Mesodermal cell (in vitro differentiated cells): ENCODE measurements at regions not wholly inside any gene's neighbourhood (a gene's known extent, or its start where the extent isn't known, plus 50 kb on each side); places are given as distances from the start of the nearest gene placed in this dataset.

Experiments used
- H3K27ac ChIP-seq: 2 replicates; pipeline ENCODE4 v1.7.0; 2013; ENCODE audit warnings: mild to moderate bottlenecking, low read depth, low read length, moderate library complexity; ENCODE audit not compliant: severe bottlenecking
- H3K36me3 ChIP-seq: 2 replicates; pipeline ENCODE4 v1.7.1; 2013; ENCODE audit warnings: mild to moderate bottlenecking, low read length, moderate library complexity; ENCODE audit not compliant: control insufficient read depth, insufficient read depth
- H3K4me1 ChIP-seq: one replicate; pipeline ENCODE4 v1.7.1; 2013; ENCODE audit warnings: mild to moderate bottlenecking, low read length; ENCODE audit not compliant: insufficient read depth, control insufficient read depth, poor library complexity, severe bottlenecking
- H3K4me3 ChIP-seq: 2 replicates; pipeline ENCODE4 v1.7.0; 2013; ENCODE audit warnings: low read length, control low read depth, mild to moderate bottlenecking; ENCODE audit not compliant: insufficient read depth, poor library complexity, severe bottlenecking; ENCODE audit errors: extremely low read depth
- H3K9me3 ChIP-seq: 2 replicates; pipeline ENCODE4 v1.7.1; 2013; ENCODE audit warnings: mild to moderate bottlenecking, low read length, moderate library complexity; ENCODE audit not compliant: control insufficient read depth
- WGBS, 2 experiments: methylation state at CpG; one replicate each; pipeline ENCODE4 v1.1.5; 2013; ENCODE audit warnings: missing lambda C conversion rate in 2 of 2; ENCODE audit not compliant: insufficient coverage in 2 of 2; 5-methylcytosine and 5-hydroxymethylcytosine counted together

DNA sequence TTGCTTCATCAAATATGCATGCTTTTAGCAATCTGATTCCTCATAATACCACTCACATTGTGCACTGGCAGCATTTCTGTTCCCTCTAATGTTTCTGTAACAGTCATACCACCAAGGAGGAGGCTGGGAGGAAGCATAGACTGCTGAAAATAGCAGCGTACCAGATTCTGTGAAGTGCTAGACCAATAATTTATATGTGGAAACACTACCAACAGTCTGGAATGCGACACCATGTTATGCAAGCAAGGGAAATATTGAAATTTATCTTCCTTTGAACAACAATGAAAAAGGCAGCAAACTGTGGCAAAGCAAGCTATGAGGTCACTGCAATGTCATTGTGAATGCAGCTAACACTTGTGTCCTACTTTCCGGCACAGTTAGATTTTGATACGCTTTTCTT, 1388.0 kb downstream of the EFNB2 start:
- Histone ChIP-seq H3K4me1 (no peaks in the 10 kb centered on the region), H3K4me3 (no peak overlapping the region), H3K27ac (no peak overlapping the region), H3K36me3 (no peaks in the 10 kb centered on the region), H3K9me3 (no peaks in the 10 kb centered on the region)
- 73 to 80% methylated on average over 2 of the region's 4 CpGs for WGBS, 2 experiments

DNA sequence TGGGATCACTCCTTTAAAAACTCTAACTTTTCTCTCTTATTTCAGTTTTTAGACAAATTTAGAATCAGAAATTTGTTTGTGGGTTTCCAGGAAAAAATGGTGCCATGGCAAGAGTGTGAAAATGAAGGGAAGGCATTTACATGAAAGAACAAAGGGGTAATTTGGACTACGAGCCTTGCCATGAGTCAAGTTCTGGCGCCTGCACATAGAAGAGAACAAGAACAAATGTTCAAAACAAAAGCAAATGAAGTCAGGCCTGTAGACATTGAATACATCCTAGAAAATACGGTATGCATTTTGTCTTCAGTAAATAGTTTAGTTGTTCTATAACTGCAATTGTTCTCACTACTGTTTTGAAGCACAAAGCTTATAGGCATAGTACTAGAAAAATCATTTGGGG, 1390.5 kb downstream of the EFNB2 start:
- WGBS, 2 experiments: 78 to 93% methylated on average over 2 to 3 of the region's 3 CpGs
- H3K9me3 ChIP-seq: no peaks in the 10 kb centered on the region
- H3K27ac ChIP-seq: no peak overlapping the region
- H3K4me1 ChIP-seq: no peaks in the 10 kb centered on the region
- H3K36me3 ChIP-seq: no peaks in the 10 kb centered on the region
- H3K4me3 ChIP-seq: no peak overlapping the region

DNA sequence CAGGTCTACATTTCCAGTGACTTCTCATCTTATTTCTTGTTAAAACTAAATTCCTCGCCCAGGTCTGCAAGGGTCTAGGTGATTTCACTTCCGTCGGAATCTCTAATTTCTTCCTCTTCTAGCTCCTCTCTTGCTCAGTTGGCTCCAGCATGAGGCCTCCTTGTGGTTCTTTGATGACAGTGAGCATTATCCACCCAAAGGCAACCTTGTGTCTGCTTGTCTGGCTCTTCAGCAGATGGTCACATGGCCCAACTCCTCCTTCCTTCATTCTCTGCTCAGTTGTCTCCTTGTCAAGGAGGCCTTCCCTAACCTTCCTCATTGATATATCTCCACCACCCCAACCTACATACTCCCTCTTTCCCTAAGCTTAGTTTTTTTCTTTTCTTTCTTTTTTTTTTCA, 1391.4 kb downstream of the EFNB2 start:
- Histone ChIP-seq H3K4me3 (no peak overlapping the region), H3K4me1 (no peaks in the 10 kb centered on the region), H3K36me3 (no peaks in the 10 kb centered on the region), H3K9me3 (no peaks in the 10 kb centered on the region), H3K27ac (no peak overlapping the region)
- WGBS, 2 experiments: 83 to 95% methylated on average over 1 to 3 of the region's 3 CpGs

DNA sequence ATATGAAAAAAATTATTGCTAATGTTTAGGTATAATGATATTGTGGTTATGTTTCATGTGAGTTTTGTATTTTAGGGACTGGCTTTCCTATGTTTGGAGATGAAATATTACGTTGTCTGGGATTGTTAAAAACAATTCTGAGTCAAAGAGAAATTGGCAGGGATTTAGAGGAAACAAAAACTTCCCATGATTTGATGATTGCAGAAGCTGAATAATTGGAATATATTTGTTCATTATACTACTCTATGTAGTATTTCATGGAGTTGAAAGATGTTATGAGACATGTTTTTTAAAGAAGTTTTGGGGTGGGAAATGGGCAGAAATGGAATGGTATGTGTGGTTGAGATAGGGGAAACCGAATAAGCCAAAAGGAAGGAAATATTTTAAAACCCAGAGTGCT, 1392.9 kb downstream of the EFNB2 start:
- no peak overlapping the region for H3K27ac ChIP-seq
- no peaks in the 10 kb centered on the region for H3K36me3 ChIP-seq
- H3K9me3 ChIP-seq: no peaks in the 10 kb centered on the region
- 0% methylated on average over 1 of the region's 2 CpGs; no CpG with 5 or more reads in 1 of the 2 experiments for WGBS, 2 experiments
- H3K4me3 ChIP-seq: no peak overlapping the region
- H3K4me1 ChIP-seq: no peaks in the 10 kb centered on the region

DNA sequence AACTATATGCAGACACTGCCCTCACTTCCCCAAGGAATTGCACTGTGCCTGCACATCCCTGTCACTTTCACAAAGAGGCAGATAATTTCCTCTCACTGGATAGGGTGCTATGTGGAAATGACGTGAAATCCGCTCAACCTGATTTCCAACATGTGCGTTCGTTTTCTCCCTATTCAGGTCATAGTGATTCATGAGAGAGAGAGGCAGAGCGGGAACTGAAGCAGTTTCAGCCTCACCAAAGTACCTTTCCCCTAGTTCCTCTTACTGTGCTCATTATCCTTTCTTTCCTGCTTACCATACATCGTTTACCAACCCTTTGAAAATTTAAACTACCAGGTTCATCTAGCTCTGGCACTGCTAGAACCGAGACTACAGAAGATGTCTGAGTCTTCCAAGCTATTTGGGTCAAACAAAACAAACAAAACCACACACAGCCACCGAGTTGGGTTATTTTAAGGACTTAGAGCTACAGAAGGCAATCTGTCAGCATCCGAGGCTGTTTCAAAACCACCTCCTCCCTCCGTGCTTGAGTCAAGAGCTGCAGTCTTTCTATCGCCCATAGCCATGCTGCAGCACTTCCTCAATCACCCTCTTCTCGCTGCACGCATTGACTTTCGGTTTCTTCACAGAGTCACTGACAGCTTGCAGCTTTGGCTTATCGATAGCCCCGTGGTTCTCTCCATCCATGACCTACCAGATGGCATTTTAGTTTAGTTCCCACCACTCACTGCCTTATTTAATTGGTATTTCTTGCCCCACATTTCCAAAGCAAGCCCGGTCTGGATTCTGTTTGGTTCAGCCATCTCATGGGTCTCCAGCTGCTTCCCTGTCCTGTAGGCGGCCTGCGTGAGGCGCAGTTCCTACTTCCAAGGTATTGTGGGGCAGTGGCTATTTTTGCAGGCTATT, 1395.8 kb downstream of the EFNB2 start:
- Histone ChIP-seq H3K36me3 (no peaks in the 10 kb centered on the region), H3K27ac (no peak overlapping the region), H3K4me3 (no peak overlapping the region)

DNA sequence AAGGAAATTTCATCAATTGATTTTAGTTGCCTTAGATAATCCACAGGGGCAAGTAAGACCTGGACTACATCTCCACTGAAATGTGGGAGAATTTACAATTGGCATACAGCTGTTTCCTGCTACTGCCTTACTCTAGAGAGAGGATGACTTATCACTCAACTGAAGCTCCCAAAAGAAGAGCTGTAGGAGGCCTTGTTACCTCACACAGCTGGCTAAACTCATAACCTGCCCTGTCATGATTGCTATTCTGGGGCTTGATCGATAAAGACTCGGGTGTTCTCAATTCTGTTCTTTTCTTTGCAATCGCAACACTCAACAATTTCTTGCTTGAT, 1396.4 kb downstream of the EFNB2 start:
- 100% methylated on average over 3 of the region's 3 CpGs; no CpG with 5 or more reads in 1 of the 2 experiments for WGBS, 2 experiments
- Histone ChIP-seq H3K4me1 (peaks cover 4% of the 10 kb centered on the region), H3K27ac (no peak overlapping the region), H3K9me3 (no peaks in the 10 kb centered on the region), H3K4me3 (no peak overlapping the region), H3K36me3 (no peaks in the 10 kb centered on the region)

More for the DNA sequence above, 1395.8 kb downstream of the EFNB2 start:
- 92 to 94% methylated on average over 13 to 16 of the region's 20 CpGs for WGBS, 2 experiments
- Histone ChIP-seq H3K4me1 (peaks cover 4% of the 10 kb centered on the region), H3K9me3 (no peaks in the 10 kb centered on the region)

DNA sequence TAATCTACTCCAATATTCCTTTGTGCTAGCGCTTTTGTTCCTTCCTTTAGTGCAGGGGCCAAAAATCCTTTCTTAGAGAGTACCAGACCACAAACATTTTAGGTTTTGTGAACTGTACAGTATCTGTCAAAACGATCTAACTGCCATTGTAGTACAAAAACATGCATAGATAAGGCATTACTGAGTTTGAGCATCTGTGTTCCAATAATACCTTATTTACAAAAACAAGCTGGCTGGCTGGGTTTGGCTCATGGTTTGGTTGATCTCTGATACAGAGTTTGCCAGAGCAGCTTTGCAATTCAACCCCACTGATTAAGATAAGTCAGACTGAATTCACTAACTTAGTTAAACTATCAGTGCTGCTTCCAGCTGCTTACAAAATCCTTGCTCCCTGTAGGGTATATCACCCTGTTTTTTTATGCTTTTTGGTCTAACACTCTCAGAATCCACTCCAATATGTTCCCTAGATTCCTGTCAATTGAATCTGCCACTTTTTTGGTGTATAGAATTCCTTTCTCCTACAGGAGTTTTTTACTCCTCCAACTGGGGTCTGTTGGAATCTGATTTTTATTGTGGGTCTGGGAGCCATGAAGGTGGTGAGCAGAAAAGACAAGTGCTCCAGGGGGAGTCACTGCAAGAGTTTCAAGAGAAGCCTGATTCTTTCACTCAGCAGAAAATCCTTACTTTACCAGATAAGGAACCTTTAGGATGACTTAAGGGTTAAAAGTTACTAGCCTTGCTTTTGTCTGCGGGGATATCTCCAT, 1399.4 kb downstream of the EFNB2 start:
- H3K4me3 ChIP-seq: no peak overlapping the region
- 80% methylated on average over 1 of the region's 3 CpGs; no CpG with 5 or more reads in 1 of the 2 experiments for WGBS, 2 experiments
- H3K27ac ChIP-seq: peak overlapping the region; percentile 12

DNA sequence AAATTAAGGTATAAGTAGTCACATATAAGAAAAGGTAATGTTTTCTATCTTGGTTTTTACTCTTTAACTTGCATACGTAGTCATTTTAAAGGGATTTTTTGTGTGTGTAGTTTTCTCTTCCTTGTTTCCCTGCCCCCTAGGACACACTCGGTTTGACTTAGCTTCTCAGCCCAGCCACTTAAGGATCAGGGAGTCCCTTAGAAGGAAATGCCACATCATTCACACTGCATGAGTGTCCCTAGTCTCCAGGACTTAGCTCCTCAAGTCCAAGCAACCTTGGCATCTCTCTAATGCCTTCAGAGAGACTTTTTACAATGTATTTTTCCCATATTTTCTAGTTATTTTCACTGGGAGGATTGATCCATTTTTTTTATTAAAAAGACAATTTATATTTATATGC, 1407.7 kb downstream of the EFNB2 start:
- no peaks in the 10 kb centered on the region for H3K36me3 ChIP-seq
- no peak overlapping the region for H3K4me3 ChIP-seq
- H3K27ac ChIP-seq: no peak overlapping the region
- no peaks in the 10 kb centered on the region for H3K4me1 ChIP-seq
- H3K9me3 ChIP-seq: no peaks in the 10 kb centered on the region
- WGBS, 2 experiments: 83% methylated on average over 1 of the region's 2 CpGs; no CpG with 5 or more reads in 1 of the 2 experiments

More for the DNA sequence above, 1399.4 kb downstream of the EFNB2 start:
- Histone ChIP-seq H3K9me3 (no peaks in the 10 kb centered on the region), H3K4me1 (peaks cover 4% of the 10 kb centered on the region), H3K36me3 (no peaks in the 10 kb centered on the region)

DNA sequence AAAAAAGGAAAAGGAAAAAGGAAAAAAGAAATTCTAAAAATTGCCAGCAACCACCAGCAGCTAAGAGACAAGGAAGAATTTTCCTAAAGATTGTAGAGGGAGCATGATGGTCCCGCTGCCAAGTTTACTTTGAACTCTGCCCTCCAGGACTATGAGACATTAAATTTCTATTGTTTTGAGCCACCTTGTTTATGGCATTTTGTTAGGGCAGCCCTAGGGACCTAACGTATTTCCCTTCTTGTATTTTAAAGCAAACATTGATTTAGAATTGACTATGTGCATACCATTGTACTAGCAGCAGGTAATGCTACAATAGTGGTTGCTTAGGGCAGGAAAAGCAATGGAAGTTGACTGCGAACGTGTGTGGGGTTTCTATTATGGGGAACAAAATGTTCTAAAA, 1414.2 kb downstream of the EFNB2 start:
- 71 to 100% methylated on average over 2 of the region's 4 CpGs for WGBS, 2 experiments
- Histone ChIP-seq H3K27ac (no peak overlapping the region), H3K9me3 (no peaks in the 10 kb centered on the region), H3K4me1 (no peaks in the 10 kb centered on the region), H3K36me3 (no peaks in the 10 kb centered on the region), H3K4me3 (no peak overlapping the region)

DNA sequence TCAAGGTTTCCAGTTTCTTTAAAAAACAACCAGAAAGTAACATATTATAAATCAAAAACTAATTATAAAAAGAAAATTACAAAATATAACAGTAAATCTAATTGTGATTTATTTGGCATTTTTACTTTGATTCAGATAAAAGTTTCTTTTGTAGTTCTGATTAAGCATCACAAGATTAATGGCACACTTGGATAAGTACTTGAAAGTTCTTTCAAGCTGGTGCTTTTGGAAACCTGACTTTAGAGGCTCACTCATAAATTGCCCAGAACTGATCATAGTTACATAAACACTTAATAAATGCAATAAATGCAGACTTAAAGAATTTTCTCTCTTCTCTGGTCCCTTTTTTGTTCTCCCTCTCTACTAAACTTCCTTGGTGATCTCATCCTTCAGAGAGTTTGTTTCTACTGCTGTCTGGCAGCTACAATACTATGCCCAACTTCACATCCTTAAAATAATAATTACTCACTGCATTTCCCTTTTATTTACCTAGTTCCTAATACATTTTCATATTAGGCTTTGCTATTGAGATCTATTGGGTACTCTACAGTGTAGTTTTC, 1417.0 kb downstream of the EFNB2 start:
- Histone ChIP-seq H3K4me3 (no peak overlapping the region), H3K36me3 (no peaks in the 10 kb centered on the region), H3K9me3 (no peaks in the 10 kb centered on the region), H3K27ac (no peak overlapping the region), H3K4me1 (no peaks in the 10 kb centered on the region)
